Right lobe of liver (tissue), 4 donors: ENCODE measurements at regions not wholly inside any gene's neighbourhood (a gene's known extent, or its start where the extent isn't known, plus 50 kb on each side); places are given as distances from the start of the nearest gene placed in this dataset.

Experiments used
- CTCF ChIP-seq, 4 donors: fragments of 200-600 bp in 3 of 4; fragments of 450-650 bp in 1 of 4; IDR thresholded peaks; one replicate each; pipeline versions ENCODE4 v1.5.1 to v1.8.0; 2016 to 2022; ENCODE audit warnings: antibody characterized with exemption in 4 of 4, mild to moderate bottlenecking in 2 of 4
- POLR2A ChIP-seq: fragments of 450-650 bp; IDR thresholded peaks from one replicate; pipeline ENCODE4 v1.6.1; 2017; ENCODE audit warnings: antibody characterized with exemption, mild to moderate bottlenecking
- donor health status: DM: no; HTN: no; CAD: no.
- donor health status: DM: no; HTN: no; CAD: no.
- donor health status: DM: no; HTN: yes; CAD: no.

GRCh38 chr20:11170025-11170424, 496.2 kb upstream of the JAG1 start:
- TF ChIP-seq CTCF (IDR thresholded peaks at IDR 0.05) (no peak), POLR2A (no peak)
